HuH-7.5 (cell line): ENCODE measurements at regions not wholly inside any gene's neighbourhood (a gene's known extent, or its start where the extent isn't known, plus 50 kb on each side); places are given as distances from the start of the nearest gene placed in this dataset.
"Not testable (repeated sequence)": the region's sequence is repeated elsewhere in the genome, so short reads cannot be mapped to it uniquely, and the experiment has no call there.

Experiments
- DNase-seq: peaks from one replicate; pipeline ENCODE4 v3.0.0; 2011; ENCODE audit warnings: low spot score

DNA sequence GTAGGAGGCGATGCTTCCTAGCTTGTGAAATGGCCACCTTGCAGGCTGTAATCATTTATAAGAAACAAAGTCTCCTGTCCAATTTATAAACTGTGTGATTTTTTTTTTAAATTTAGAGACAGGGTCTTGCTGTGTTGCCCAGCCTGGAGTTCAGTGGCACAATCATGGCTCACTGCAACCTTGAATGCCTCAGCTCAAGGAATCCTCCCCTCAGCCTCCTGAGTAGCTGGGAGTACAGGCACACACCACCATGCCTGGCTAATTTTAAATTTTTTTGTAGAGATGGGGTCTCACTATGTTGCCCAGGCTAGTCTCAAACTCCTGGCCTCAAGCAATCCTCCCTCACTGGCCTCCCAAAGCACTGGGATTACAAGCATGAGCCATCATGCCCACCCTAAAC lies 150.1 kb downstream of the PTPRU start:
- not testable (repeated sequence) for DNase-seq

DNA sequence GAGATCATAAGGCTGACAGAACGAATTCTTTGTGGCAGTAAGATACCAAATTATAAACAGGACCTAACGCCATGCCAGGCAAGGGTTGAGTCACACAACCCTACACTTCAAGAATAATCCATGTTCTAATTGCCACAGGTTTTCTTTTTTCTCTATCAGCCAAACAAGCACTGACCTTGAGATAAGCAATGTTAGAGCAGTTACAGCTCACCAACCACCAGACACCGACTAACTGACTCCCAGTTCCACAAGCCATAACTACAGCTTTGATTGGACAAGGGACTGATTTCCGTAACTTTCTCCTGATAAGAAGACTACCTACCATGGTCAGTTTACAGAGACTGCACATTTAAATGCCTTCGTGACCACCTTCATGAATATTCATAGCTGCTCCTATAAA lies 149.6 kb downstream of the PTPRU start:
- DNase-seq: no peak

DNA sequence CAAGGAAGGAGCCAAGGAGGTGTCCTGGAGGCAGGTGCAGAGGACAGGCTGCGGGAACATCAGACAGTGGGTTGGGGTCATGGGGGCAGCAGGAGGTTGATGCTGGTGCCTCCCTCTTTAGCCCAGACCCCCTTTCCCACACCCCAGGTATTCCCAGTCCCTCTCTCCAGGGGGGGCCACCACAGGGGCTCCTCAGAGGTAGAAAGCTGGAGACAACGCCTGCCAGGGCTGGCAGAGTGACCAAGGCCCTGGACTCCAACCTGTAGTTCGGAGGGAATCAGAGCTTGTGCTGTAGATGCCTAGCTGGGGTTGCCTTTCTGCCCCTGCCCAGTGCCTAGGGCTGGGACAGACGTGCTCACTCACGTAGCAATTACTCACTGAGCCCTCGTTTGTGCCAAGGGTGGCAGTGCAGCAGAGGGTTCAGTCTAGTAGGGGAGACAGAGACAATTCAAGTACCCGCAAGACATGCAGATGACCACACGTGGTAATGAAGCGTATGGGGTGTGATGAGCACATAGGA lies 148.2 kb downstream of the PTPRU start:
- DNase-seq: no peak

DNA sequence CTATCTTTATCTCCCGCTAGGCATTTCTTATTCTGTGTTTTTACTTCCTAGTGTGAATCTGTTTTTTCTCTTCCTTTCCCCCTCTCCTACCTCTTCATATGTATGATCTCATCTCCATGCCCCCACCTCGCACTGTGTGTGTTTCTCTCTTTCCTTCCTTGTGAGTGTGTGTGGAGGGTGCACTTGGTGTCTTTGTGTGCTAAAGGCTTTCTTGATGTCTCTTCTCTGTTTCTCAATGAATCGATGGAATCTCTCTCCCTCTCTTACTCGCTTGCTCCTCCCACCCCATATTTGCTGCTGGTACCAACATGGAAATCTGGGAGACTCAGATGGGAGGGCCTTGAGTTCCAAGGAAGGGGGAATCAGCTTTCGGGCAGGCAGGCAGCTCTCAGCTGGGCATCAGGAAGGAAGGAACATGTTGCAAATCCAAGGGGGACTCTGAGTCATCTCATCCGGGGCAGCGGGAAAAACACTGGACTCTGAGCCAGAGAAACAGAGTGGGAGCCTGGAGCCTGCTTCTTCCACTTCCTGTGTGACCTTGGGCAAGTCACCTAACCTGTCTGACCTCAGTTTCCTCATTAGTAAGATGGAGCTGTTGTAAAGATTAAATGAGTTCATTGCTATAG lies 147.5 kb downstream of the PTPRU start:
- DNase-seq: no peak

DNA sequence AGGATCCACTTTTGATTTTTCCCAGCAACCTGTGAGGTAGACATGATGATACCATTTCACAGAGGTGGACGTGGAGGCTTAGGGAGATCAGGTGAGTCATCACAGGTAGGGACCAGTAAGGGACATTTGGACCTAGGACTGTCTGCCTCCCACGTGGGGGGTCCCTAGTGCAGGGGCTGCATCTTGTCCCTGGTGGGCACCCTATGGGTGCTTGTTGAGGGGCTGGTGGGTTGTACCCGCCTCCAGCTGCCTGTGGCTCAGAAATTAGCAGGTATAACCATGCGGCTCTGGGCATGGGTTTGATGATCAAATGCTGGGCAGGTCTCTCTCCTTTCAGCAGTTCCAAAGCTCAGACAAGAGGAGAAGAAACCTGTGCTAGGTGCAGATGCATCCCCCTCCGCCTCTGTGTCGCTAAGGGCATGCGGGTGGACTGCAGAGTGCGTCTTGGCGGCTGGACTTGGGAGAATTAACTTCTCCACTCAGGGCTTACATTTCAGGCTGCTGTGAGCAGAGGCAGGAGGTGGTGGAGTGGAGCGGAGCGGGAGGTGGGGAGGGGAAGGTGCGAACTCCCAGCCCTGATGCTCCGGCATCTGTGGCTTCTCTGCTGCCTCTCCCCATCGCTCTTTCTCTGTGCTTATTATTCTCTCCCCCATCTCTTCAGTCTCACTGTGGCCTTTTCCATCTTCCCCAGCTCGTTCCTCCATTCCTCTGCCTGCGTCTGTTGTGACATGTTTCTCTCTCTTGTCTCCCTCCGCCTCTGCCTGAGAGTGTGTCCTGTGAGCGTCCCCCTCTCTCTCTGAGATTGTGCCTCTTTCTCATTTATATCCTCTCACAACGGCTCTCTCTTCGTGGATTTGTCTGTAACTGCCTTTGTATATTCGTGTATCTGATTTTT lies 146.8 kb downstream of the PTPRU start:
- DNase-seq: no peak

DNA sequence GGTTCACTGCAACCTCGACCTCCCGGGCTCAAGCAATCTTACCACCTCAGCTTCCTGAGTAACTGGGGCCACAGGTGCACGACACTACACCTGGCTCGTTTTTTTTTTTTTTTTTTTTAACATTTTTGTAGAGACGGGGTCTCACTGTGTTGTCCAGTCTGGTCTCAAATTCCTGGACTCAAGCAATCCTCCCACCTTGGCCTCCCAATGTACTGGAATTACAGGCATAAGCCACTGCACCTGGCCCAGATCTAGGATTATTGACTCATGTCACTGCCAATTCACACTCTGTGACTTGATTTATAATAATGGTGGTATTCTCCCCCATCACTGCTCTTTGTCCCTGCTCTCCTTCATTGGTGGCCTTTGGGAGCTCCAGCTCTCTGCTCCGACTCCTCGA lies 145.1 kb downstream of the PTPRU start:
- DNase-seq: no peak

DNA sequence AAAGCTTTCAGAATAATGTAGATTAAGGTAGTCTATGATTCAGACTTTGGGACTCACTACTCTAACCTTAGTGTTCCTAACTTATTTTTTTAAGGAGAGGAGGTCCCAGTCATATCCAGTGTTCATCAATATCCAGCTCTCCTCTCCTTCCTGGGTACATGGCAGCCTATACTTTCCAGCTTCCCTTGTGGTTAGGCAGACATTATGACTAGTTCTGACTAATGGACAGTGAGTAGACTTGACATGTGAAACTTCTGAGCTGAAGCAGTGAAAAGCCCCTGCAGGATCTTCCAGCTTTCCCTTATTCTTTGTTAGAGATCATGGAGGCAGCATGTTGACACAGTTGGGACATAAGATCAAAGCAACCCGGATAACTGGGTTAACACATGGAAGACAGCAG lies 144.2 kb downstream of the PTPRU start:
- DNase-seq: no peak

DNA sequence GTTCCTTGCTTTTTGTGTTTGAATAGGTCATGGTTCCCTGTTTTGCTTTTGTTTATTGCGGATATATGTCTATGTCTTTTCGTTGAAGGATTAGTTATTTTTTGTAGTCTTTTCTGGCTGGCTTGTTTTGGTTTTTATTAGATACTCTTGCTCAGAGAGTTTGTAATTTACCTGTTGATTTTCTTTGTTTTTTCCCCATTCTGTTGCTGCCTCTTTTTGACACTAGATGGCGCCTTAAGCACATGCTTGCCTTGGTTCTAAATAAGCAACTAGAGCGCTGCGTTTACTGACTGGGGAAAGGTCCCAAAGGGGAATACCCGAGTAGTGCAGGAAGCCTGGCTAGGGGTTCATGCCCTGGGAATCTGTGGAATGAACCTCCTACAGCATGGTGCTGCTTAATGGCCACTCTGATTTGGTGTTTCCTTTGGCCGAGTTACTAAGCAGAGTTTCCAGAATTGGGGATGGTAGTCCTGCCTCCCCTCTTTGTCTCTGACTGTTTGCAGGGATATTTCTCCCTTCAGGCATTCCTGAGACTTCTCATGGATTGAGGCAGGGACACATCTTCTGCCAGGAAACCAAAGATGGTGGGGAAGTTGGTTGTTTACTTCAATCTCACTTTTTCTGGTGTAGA lies 143.2 kb downstream of the PTPRU start:
- DNase-seq: no peak
